ENCODE measurements at regions not wholly inside any gene's neighbourhood (a gene's known extent, or its start where the extent isn't known, plus 50 kb on each side); places are given as distances from the start of the nearest gene placed in this dataset.

- POLR2A ChIA-PET (ENCODE audit: unreplicated experiment) = no interaction called here
Measured at GRCh38 chr10:130481936-130482335, 345.7 kb downstream of the GLRX3 start.

More at GRCh38 chr10:130481936-130482335, 345.7 kb downstream of the GLRX3 start:
- no peak overlapping the region for H3K23ac ChIP-seq (ENCODE audit: low read depth, low read length)
- no peaks in the 10 kb centered on the region for H3K9me1 ChIP-seq (ENCODE audit: insufficient read depth, low read length)
- H4K8ac ChIP-seq (ENCODE audit: low read depth in 2 of 2, low read length in 2 of 2) = no peak overlapping the region
- peaks cover 64% of the 10 kb centered on the region for H3K9me3 ChIP-seq (ENCODE audit: control insufficient read depth, insufficient read depth, low read length)
- WGBS, 2 experiments (ENCODE audit: extremely low coverage in 2 of 2, insufficient read length in 1 of 2) = 80% methylated on average over 3 of the region's 11 CpGs; no CpG with 5 or more reads in 1 of the 2 experiments
- H3K27me3 ChIP-seq (ENCODE audit: control insufficient read depth, insufficient read depth, low read length) = no peaks in the 10 kb centered on the region
- no TSS peak for BruUV-seq (replicated peaks)
- H4K5ac ChIP-seq (ENCODE audit: low read depth, low read length) = no peak overlapping the region
- H4K91ac ChIP-seq (ENCODE audit: insufficient read depth, low read depth, low read length) = no peak overlapping the region
- intact Hi-C loops (cut with micrococcal nuclease) (no loop called here), in situ Hi-C loops (cut with MboI; ENCODE audit: low sequenced_read_pairs) (no loop called here), dilution Hi-C loops (cut with HindIII; ENCODE audit: low sequenced_read_pairs, unreplicated experiment) (no loop called here)
- no peak overlapping the region for H3K4me3 ChIP-seq (ENCODE audit: insufficient read depth, low read depth, low read length)
- H2AFZ ChIP-seq (replicated peaks; ENCODE audit: low read length, poor library complexity) = no peak overlapping the region
- no peak overlapping the region for H2BK20ac ChIP-seq (ENCODE audit: low read depth, low read length)
- H3K18ac ChIP-seq (ENCODE audit: low read depth, low read length) = no peak overlapping the region
- ATAC-seq (ENCODE audit: low read depth) (no peak), DNase-seq (no peak)
- H3K4me2 ChIP-seq (ENCODE audit: low read depth, low read length) = no peak overlapping the region
- no peak overlapping the region for H3K56ac ChIP-seq (ENCODE audit: extremely low read depth, insufficient read depth, low read length)
- no peak overlapping the region for H3K14ac ChIP-seq (replicated peaks; ENCODE audit: low read depth, low read length)
- H3K27ac ChIP-seq (ENCODE audit: insufficient read depth, low read length) = no peak overlapping the region
- no peak overlapping the region for H2BK15ac ChIP-seq (ENCODE audit: low read depth, low read length)
- H2AK5ac ChIP-seq (ENCODE audit: low read depth, low read length) = no peak overlapping the region
- H2BK5ac ChIP-seq (ENCODE audit: low read depth, low read length, poor library complexity, severe bottlenecking) = no peak overlapping the region
- H3K79me1 ChIP-seq (ENCODE audit: low read depth in 1 of 2, low read length in 2 of 2) = no peaks in the 10 kb centered on the region
- no peaks in the 10 kb centered on the region for H4K20me1 ChIP-seq (ENCODE audit: insufficient read depth, low read length)
- no peak overlapping the region for H3K4ac ChIP-seq (ENCODE audit: low read depth, low read length)
- H3K9ac ChIP-seq (ENCODE audit: low read depth, low read length) = no peak overlapping the region
- no peaks in the 10 kb centered on the region for H3K36me3 ChIP-seq (ENCODE audit: control insufficient read depth, insufficient read depth, low read length)
- no peaks in the 10 kb centered on the region for H3K4me1 ChIP-seq (ENCODE audit: control insufficient read depth, insufficient read depth, low read length)
- no peak overlapping the region for H2BK120ac ChIP-seq (ENCODE audit: low read depth, low read length)
- no peak for TF ChIP-seq SMC3 (IDR thresholded peaks at IDR 0.05; ENCODE audit: low read depth, low read length)
- no peak for TF ChIP-seq RFX5 (IDR thresholded peaks at IDR 0.05; ENCODE audit: low read depth, low read length)
- TF ChIP-seq MXI1 (IDR thresholded peaks at IDR 0.05; ENCODE audit: borderline replicate concordance, low read depth, low read length) = no peak
- no peak for TF ChIP-seq RAD21 (IDR thresholded peaks at IDR 0.05; ENCODE audit: low read length)
- H2AK9ac ChIP-seq (replicated peaks; ENCODE audit: low read depth, low read length, poor library complexity) = no peak overlapping the region
- CTCF ChIA-PET = no interaction called here
